GM13976 (cell line): ENCODE measurements at regions not wholly inside any gene's neighbourhood (a gene's known extent, or its start where the extent isn't known, plus 50 kb on each side); places are given as distances from the start of the nearest gene placed in this dataset.

Source experiments
- DNase-seq: peaks from one replicate; pipeline ENCODE4 v3.0.0; 2012; ENCODE audit warnings: low spot score
- in situ Hi-C: fragments of 300-500 bp; cut with MboI; formaldehyde crosslinking; loops from one replicate; pipeline ENCODE4 v1.12.0; 2022; ENCODE audit warnings: low sequenced_read_pairs, mixed read lengths, inconsistent platforms; ENCODE audit not compliant: unreplicated experiment
- TF ChIP-seq, protein P1 (sequence below): IDR thresholded peaks from 2 replicates; pipeline ENCODE4 v1.5.1; 2012; ENCODE audit warnings: borderline replicate concordance, mild to moderate bottlenecking; ENCODE audit not compliant: insufficient read depth; ENCODE audit errors: extremely low read depth, missing control alignments, control extremely low read depth

DNA sequence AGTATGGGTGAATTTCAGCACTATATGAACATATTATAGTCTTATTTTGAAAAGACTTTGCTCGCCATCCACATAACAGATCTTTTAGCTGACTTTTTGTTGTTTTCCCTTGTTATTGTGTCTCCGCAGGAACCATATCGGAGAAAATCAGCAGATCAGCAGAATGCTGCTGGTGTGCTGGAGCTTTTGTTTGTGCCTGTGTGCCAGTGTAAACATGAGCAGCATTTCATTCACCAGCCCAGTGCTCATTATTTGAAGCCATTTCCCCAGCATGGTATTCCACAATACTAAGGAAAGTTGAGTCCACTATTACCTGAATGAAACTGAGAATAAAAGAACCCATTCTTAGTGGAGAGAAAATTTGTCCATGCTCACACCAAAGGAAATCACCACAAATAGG, 261.8 kb upstream of the ARX start:
- TF ChIP-seq, protein P1, sequence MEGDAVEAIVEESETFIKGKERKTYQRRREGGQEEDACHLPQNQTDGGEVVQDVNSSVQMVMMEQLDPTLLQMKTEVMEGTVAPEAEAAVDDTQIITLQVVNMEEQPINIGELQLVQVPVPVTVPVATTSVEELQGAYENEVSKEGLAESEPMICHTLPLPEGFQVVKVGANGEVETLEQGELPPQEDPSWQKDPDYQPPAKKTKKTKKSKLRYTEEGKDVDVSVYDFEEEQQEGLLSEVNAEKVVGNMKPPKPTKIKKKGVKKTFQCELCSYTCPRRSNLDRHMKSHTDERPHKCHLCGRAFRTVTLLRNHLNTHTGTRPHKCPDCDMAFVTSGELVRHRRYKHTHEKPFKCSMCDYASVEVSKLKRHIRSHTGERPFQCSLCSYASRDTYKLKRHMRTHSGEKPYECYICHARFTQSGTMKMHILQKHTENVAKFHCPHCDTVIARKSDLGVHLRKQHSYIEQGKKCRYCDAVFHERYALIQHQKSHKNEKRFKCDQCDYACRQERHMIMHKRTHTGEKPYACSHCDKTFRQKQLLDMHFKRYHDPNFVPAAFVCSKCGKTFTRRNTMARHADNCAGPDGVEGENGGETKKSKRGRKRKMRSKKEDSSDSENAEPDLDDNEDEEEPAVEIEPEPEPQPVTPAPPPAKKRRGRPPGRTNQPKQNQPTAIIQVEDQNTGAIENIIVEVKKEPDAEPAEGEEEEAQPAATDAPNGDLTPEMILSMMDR, result no peak
- in situ Hi-C loops, result no loop called here
- no peak for DNase-seq

DNA sequence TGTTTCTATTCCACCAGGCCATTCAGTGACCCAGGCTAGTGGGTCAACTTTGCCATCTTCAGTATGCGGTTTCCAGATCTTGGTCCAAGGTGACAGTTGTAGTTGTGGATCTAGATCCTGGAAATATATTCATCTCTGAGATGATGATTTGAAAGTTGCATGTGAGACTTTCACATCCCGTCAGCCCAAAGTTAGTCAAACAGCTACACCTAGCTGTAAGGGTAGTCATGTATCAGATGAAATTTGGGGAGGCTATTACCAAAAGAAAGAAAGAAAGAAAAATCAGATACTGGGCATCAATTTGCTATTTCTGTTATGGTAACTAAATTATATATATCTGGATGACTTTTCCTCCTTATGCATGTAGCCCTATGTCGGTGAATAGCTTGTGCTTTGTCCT, 259.4 kb upstream of the ARX start:
- TF ChIP-seq, protein P1, result no peak

GRCh38 chrX:25241461-25241860, 225.7 kb upstream of the ARX start:
- no peak for DNase-seq
- TF ChIP-seq, protein P1, result no peak
- in situ Hi-C loops, result no loop called here

More for the DNA sequence above, 259.4 kb upstream of the ARX start:
- no peak for DNase-seq
- in situ Hi-C loops, result no loop called here

- no peak for DNase-seq
- in situ Hi-C loops, result no loop called here
Measured at GRCh38 chrX:25226151-25226550, 210.4 kb upstream of the ARX start.

DNA sequence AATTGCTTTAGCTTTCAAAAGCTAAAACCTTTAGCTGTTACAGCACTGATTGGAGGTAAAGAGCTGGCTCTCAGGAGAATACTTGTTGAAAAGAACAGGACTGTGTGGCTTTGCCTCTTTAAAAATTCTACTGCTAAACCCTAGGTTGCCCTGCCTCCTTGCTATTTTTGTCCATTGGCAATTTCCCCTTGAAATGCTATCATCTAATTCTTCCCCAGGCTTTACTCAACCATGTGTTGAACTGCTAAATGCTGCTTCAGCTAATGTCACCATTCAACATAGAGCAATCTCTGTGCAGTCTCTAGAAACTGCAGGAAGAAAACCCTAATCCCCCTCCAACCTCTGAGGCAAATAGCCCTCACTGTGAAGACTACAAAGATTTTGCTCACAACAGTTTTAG, 203.7 kb upstream of the ARX start:
- no peak for DNase-seq
- TF ChIP-seq, protein P1, result no peak
- in situ Hi-C loops, result no loop called here

More at GRCh38 chrX:25226151-25226550, 210.4 kb upstream of the ARX start:
- TF ChIP-seq, protein P1, result no peak

DNA sequence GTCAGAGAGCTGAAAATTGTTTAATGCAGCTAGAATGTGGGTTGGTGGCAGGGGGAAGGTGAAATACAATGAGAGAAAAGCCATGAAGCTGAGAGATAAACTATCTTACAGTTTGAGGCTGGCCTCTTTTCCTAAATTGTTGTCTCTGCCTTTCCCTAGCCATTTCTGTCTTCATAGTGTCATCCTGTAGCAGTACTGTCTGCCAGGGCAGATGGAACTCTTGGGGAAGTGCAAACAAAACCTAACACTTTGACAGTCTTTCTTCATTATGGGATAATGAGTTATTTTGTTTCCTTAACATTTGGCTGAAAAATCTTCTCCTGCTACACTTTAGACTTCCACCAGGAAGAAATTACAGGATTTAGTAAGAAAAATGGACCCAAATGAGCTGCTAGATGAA, 197.8 kb upstream of the ARX start:
- DNase-seq, result no peak
- in situ Hi-C loops, result no loop called here
- TF ChIP-seq, protein P1, result no peak

GRCh38 chrX:25207803-25208475, 192.2 kb upstream of the ARX start:
- in situ Hi-C loops, result no loop called here
- no peak for DNase-seq
- TF ChIP-seq, protein P1, result no peak
